GM18499 (cell line): ENCODE measurements at regions not wholly inside any gene's neighbourhood (a gene's known extent, or its start where the extent isn't known, plus 50 kb on each side); places are given as distances from the start of the nearest gene placed in this dataset.

Experiments
- ATAC-seq: cut with Tn5 transposase; IDR thresholded peaks from one replicate; pipeline ENCODE4 v1.9.1; 2021; ENCODE audit warnings: moderate number of reproducible peaks; ENCODE audit not compliant: insufficient read depth, unreplicated experiment

GRCh38 chr6:8780653-8781052 lies 345.3 kb upstream of the SLC35B3 start:
- no peak for ATAC-seq

GRCh38 chr6:8764733-8765132 lies 329.4 kb upstream of the SLC35B3 start:
- no peak for ATAC-seq

GRCh38 chr6:8760951-8761350 lies 325.6 kb upstream of the SLC35B3 start:
- no peak for ATAC-seq

GRCh38 chr6:8758412-8758811 lies 323.1 kb upstream of the SLC35B3 start:
- ATAC-seq = no peak

GRCh38 chr6:8750627-8751026 lies 315.3 kb upstream of the SLC35B3 start:
- ATAC-seq = no peak

GRCh38 chr6:8749465-8749864 lies 314.1 kb upstream of the SLC35B3 start:
- ATAC-seq = no peak

- peak; percentile 75 for ATAC-seq
Measured at GRCh38 chr6:8743170-8743745, 307.9 kb upstream of the SLC35B3 start.

GRCh38 chr6:8739454-8739853 lies 304.1 kb upstream of the SLC35B3 start:
- no peak for ATAC-seq

GRCh38 chr6:8738951-8739350 lies 303.6 kb upstream of the SLC35B3 start:
- ATAC-seq = no peak

GRCh38 chr6:8736156-8736895 lies 301.0 kb upstream of the SLC35B3 start:
- no peak for ATAC-seq

- no peak for ATAC-seq
Measured at GRCh38 chr6:8733879-8734278, 298.5 kb upstream of the SLC35B3 start.

- ATAC-seq = peak; percentile 61
Measured at GRCh38 chr6:8731874-8732273, 296.5 kb upstream of the SLC35B3 start.

- ATAC-seq = no peak
Measured at GRCh38 chr6:8710668-8711431, 275.5 kb upstream of the SLC35B3 start.

GRCh38 chr6:8707956-8708772 lies 272.8 kb upstream of the SLC35B3 start:
- ATAC-seq = no peak

- ATAC-seq = no peak
Measured at GRCh38 chr6:8707369-8707768, 272.0 kb upstream of the SLC35B3 start.

- no peak for ATAC-seq
Measured at GRCh38 chr6:8705435-8706020, 270.2 kb upstream of the SLC35B3 start.

- ATAC-seq = no peak
Measured at GRCh38 chr6:8703059-8703458, 267.7 kb upstream of the SLC35B3 start.

GRCh38 chr6:8688821-8689220 lies 253.5 kb upstream of the SLC35B3 start:
- ATAC-seq = no peak

- no peak for ATAC-seq
Measured at GRCh38 chr6:8686077-8686476, 250.7 kb upstream of the SLC35B3 start.

- peak; percentile 57 for ATAC-seq
Measured at GRCh38 chr6:8683204-8683603, 247.9 kb upstream of the SLC35B3 start.
